Mesendoderm (in vitro differentiated cells): ENCODE measurements at regions not wholly inside any gene's neighbourhood (a gene's known extent, or its start where the extent isn't known, plus 50 kb on each side); places are given as distances from the start of the nearest gene placed in this dataset.
A peak's percentile ranks its signal among the peaks of the same experiment; 100 is the strongest.

Experiments used
- DNase-seq: peaks from one replicate; pipeline ENCODE4 v3.0.0; 2013
- H2AK5ac ChIP-seq: 2 replicates; pipeline ENCODE4 v1.6.1; 2013; ENCODE audit warnings: low read length, inconsistent platforms
- H2BK120ac ChIP-seq: 2 replicates; pipeline ENCODE4 v1.6.1; 2013; ENCODE audit warnings: low read depth, mild to moderate bottlenecking, low read length, moderate library complexity, mixed read lengths
- H2BK15ac ChIP-seq: replicated peaks from 2 replicates; pipeline ENCODE4 v1.6.1; 2013; ENCODE audit warnings: low read depth, mild to moderate bottlenecking, moderate library complexity
- H2BK5ac ChIP-seq: 2 replicates; pipeline ENCODE4 v1.6.1; 2013; ENCODE audit warnings: low read length, inconsistent platforms
- H3K18ac ChIP-seq: 2 replicates; pipeline ENCODE4 v1.6.1; 2013; ENCODE audit warnings: mild to moderate bottlenecking, low read length, mixed read lengths
- H3K23ac ChIP-seq: one replicate; pipeline ENCODE4 v1.6.1; 2013; ENCODE audit warnings: low read length
- H3K27ac ChIP-seq: 2 replicates; pipeline ENCODE4 v1.5.1; 2013; ENCODE audit warnings: low read depth, mild to moderate bottlenecking, inconsistent platforms, low read length, moderate library complexity
- H3K27me3 ChIP-seq: 2 replicates; pipeline ENCODE4 v1.6.1; 2013; ENCODE audit warnings: low read length, control low read depth, mild to moderate bottlenecking, inconsistent platforms; ENCODE audit not compliant: insufficient read depth, poor library complexity
- H3K36me3 ChIP-seq: 2 replicates; pipeline ENCODE4 v1.6.1; 2013; ENCODE audit warnings: low read length, inconsistent platforms; ENCODE audit not compliant: control insufficient read depth, insufficient read depth
- H3K4ac ChIP-seq: one replicate; pipeline ENCODE4 v1.6.1; 2013; ENCODE audit warnings: low read depth, mild to moderate bottlenecking, low read length, moderate library complexity
- H3K4me1 ChIP-seq: 2 replicates; pipeline ENCODE4 v1.6.1; 2013; ENCODE audit warnings: low read depth, low read length, inconsistent platforms; ENCODE audit not compliant: control insufficient read depth
- H3K4me2 ChIP-seq: 2 replicates; pipeline ENCODE4 v1.6.1; 2013; ENCODE audit warnings: low read length
- H3K4me3 ChIP-seq: 2 replicates; pipeline ENCODE4 v1.5.1; 2013; ENCODE audit warnings: mild to moderate bottlenecking, low read length
- H3K56ac ChIP-seq: one replicate; pipeline ENCODE4 v1.6.1; 2013; ENCODE audit warnings: low read length
- H3K79me1 ChIP-seq: 2 replicates; pipeline ENCODE4 v1.6.1; 2013; ENCODE audit warnings: low read length, inconsistent platforms
- H3K79me2 ChIP-seq: 2 replicates; pipeline ENCODE4 v1.6.1; 2013; ENCODE audit warnings: mild to moderate bottlenecking, low read length; ENCODE audit not compliant: control insufficient read depth, insufficient read depth
- H3K9ac ChIP-seq: 2 replicates; pipeline ENCODE4 v1.6.1; 2013; ENCODE audit warnings: low read length, inconsistent platforms
- H4K5ac ChIP-seq: one replicate; pipeline ENCODE4 v1.6.1; 2013; ENCODE audit warnings: low read length
- H4K8ac ChIP-seq: one replicate; pipeline ENCODE4 v1.6.1; 2013; ENCODE audit warnings: low read depth, mild to moderate bottlenecking, control low read depth, low read length, moderate library complexity
- WGBS: extraction: QIAGEN DNeasy Blood & Tissue Kit; methylation state at CpG from one replicate; pipeline ENCODE4 v1.1.7; 2013; ENCODE audit warnings: low lambda C conversion rate, missing lambda C conversion rate; ENCODE audit not compliant: insufficient coverage; ENCODE audit errors: extremely low coverage; 5-methylcytosine and 5-hydroxymethylcytosine counted together

DNA sequence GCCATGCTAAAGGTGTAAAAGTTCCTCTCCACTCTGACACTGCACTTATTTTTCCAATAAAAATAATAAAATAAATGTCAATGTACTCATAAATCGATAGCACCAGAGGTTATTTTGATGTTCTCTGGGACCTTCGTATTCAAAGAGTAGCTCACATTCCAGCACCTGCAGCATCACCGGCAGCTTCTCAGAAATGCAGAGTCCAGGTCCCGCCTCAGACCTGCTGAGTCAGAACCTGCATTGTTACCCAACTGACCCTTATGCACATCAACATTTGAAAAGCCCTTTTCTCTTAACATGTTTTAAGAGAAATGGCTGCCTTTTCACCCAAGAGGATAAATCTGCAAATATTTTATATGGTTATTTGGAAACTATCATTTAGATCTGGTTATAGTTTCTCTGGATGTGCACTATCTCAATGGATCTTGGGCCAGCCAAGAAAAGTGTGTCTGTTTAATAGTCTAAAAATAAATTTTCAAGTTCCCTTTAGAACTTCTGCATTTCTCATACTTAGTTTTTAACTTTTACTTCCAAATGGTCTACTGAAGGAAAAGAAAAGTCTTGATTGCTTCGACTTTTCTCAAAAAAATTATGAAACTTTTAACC, 216.2 kb upstream of the PRDM1 start:
- H3K56ac ChIP-seq = no peak overlapping the region
- no peak overlapping the region for H2AK5ac ChIP-seq
- no peak overlapping the region for H3K27ac ChIP-seq
- no peak overlapping the region for H3K23ac ChIP-seq
- no peak overlapping the region for H3K18ac ChIP-seq
- no peaks in the 10 kb centered on the region for H3K79me1 ChIP-seq
- H2BK120ac ChIP-seq = no peak overlapping the region
- H2BK15ac ChIP-seq = peak overlapping the region; percentile 0
- DNase-seq = peak; percentile 40
- no peak overlapping the region for H3K9ac ChIP-seq
- WGBS = no CpG with 5 or more reads among the region's 5 CpGs
- H3K27me3 ChIP-seq = no peaks in the 10 kb centered on the region
- no peaks in the 10 kb centered on the region for H3K36me3 ChIP-seq
- H4K5ac ChIP-seq = no peak overlapping the region
- no peaks in the 10 kb centered on the region for H3K79me2 ChIP-seq
- H3K4me3 ChIP-seq = no peak overlapping the region
- no peak overlapping the region for H3K4me2 ChIP-seq
- no peaks in the 10 kb centered on the region for H3K4me1 ChIP-seq
- H3K4ac ChIP-seq = no peak overlapping the region
- no peak overlapping the region for H4K8ac ChIP-seq
- H2BK5ac ChIP-seq = no peak overlapping the region

DNA sequence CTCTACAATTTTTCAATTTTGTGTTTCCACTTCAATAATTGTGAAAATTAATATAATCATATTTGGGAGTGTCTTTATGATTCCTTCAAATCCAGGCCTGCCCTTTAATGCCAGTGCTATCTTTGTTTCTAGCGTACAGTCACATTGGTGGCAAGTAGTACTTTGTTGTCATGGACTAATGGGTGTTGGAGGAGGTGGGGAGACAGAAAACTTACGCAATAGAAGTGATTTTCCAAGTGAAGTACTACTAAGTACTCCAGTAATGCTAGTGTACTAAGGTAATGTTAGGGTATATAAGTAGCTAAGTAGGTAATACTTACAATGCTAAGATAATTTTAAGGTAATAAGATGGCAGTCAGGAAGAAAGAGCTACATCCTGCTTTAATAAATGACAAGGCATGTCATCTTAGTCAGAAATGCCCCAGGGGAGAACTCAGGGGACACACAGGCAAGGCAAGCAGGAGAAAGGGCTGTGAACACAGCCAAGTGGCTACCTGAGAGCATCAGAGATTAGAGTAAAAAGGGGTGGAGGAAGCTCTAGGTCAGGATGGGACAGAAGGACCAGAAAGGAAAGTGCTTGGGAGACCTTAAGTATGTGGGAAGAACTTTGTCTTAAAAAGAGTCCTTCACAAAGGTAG, 217.2 kb upstream of the PRDM1 start:
- H4K5ac ChIP-seq = no peak overlapping the region
- no peak overlapping the region for H2BK120ac ChIP-seq
- no peaks in the 10 kb centered on the region for H3K27me3 ChIP-seq
- no peak overlapping the region for H3K4me3 ChIP-seq
- WGBS = no CpG with 5 or more reads among the region's 2 CpGs
- no peaks in the 10 kb centered on the region for H3K4me1 ChIP-seq
- no peak overlapping the region for H4K8ac ChIP-seq
- H2BK15ac ChIP-seq = no peak overlapping the region
- no peak for DNase-seq
- no peak overlapping the region for H2AK5ac ChIP-seq
- H3K27ac ChIP-seq = no peak overlapping the region
- H3K56ac ChIP-seq = no peak overlapping the region
- H3K36me3 ChIP-seq = no peaks in the 10 kb centered on the region
- no peak overlapping the region for H3K18ac ChIP-seq
- no peaks in the 10 kb centered on the region for H3K79me2 ChIP-seq
- H3K4me2 ChIP-seq = no peak overlapping the region
- no peak overlapping the region for H3K23ac ChIP-seq
- no peak overlapping the region for H3K4ac ChIP-seq
- H3K9ac ChIP-seq = no peak overlapping the region
- no peaks in the 10 kb centered on the region for H3K79me1 ChIP-seq
- no peak overlapping the region for H2BK5ac ChIP-seq

DNA sequence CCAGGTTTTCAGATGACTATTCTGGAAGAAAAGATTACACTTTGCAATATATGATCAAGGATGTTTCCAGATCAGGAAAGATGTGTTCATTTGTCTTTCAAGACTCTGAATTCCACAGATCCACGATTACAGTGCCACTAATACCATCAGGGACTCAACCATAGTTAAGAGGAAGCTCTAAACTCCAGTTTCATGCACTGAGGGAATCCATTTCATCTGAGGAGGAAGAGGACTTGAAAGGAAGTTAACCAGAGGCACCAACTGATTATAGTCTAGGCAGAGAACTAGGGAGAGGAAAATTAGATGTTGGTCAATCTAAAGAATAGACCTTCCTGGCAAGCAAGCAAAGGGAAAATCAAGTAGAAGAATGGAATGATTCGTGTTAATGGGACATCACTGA, 218.3 kb upstream of the PRDM1 start:
- no peak overlapping the region for H3K4ac ChIP-seq
- H3K4me2 ChIP-seq = no peak overlapping the region
- no peaks in the 10 kb centered on the region for H3K27me3 ChIP-seq
- no peak overlapping the region for H4K5ac ChIP-seq
- no peak overlapping the region for H4K8ac ChIP-seq
- no peaks in the 10 kb centered on the region for H3K79me1 ChIP-seq
- no peak overlapping the region for H3K18ac ChIP-seq
- DNase-seq = no peak
- H2AK5ac ChIP-seq = no peak overlapping the region
- no peak overlapping the region for H3K23ac ChIP-seq
- H2BK120ac ChIP-seq = no peak overlapping the region
- no peak overlapping the region for H3K56ac ChIP-seq
- no peaks in the 10 kb centered on the region for H3K79me2 ChIP-seq
- no peak overlapping the region for H3K27ac ChIP-seq
- H2BK15ac ChIP-seq = no peak overlapping the region
- no peak overlapping the region for H2BK5ac ChIP-seq
- no CpG with 5 or more reads among the region's 2 CpGs for WGBS
- H3K36me3 ChIP-seq = no peaks in the 10 kb centered on the region
- no peaks in the 10 kb centered on the region for H3K4me1 ChIP-seq
- no peak overlapping the region for H3K4me3 ChIP-seq
- H3K9ac ChIP-seq = no peak overlapping the region

DNA sequence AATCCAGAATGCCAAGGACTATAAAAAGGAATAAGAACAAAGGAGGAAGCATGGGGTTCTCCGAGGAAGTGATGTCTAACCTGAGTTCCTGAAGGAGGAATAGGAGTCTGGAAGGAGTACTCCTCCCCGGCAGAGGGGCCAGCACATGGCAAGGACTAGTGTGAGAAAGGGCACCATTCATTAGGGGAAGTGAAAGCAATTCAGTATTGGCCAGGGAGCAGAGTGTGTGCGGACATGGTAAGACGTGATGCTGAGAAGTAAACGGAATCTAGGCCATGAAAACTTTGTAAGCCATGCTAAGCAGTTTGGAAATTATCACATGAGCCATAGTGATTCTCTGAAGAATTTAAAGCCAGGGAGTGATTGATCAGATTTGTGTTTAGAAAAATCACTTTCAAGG, 218.9 kb upstream of the PRDM1 start:
- no peak overlapping the region for H2BK120ac ChIP-seq
- WGBS = no CpG with 5 or more reads among the region's 5 CpGs
- no peak overlapping the region for H4K5ac ChIP-seq
- no peak overlapping the region for H2BK5ac ChIP-seq
- no peak overlapping the region for H3K18ac ChIP-seq
- no peak overlapping the region for H3K4me2 ChIP-seq
- no peak overlapping the region for H3K27ac ChIP-seq
- no peaks in the 10 kb centered on the region for H3K4me1 ChIP-seq
- H3K56ac ChIP-seq = no peak overlapping the region
- no peak overlapping the region for H3K9ac ChIP-seq
- no peak for DNase-seq
- no peak overlapping the region for H4K8ac ChIP-seq
- no peak overlapping the region for H3K23ac ChIP-seq
- no peaks in the 10 kb centered on the region for H3K36me3 ChIP-seq
- no peak overlapping the region for H2BK15ac ChIP-seq
- H3K79me2 ChIP-seq = no peaks in the 10 kb centered on the region
- no peak overlapping the region for H3K4me3 ChIP-seq
- H3K4ac ChIP-seq = no peak overlapping the region
- H3K79me1 ChIP-seq = no peaks in the 10 kb centered on the region
- H2AK5ac ChIP-seq = no peak overlapping the region
- H3K27me3 ChIP-seq = no peaks in the 10 kb centered on the region

DNA sequence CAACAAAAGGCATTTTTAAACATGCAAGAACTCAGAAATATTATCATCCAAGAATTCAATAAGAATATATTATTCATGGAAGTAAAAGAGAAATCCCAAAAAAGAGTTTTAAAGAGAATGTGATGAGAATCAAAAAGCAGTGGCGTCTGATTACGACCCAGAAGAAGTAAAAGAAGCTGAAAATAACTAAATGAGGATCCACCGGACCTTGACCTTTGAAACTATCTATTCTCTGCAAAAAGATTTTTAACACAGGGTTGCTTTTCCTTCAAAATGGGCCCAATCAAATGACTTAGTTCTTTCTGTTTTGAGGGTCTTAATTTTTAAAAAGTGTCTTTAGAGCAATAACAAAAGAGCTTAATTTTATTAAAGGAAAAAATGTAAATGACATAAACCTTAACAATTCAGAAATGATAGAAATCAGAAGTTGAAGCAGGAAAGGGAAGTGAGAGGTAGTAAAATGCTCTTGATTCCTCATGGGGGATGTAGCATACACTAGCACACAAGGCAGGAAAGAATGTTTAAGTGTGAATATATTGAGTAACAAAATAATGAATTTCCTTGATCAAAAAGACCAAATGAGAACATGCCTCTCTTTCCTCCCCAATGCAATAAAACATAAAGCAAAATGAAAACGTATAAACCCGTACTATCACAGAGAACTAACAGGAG, 223.1 kb upstream of the PRDM1 start:
- H3K27me3 ChIP-seq = no peaks in the 10 kb centered on the region
- no CpG with 5 or more reads among the region's 5 CpGs for WGBS
- H4K5ac ChIP-seq = no peak overlapping the region

More for the DNA sequence above, 223.1 kb upstream of the PRDM1 start:
- no peaks in the 10 kb centered on the region for H3K79me1 ChIP-seq
- no peak overlapping the region for H3K56ac ChIP-seq
- no peak overlapping the region for H2BK5ac ChIP-seq
- no peak overlapping the region for H2BK120ac ChIP-seq
- no peak overlapping the region for H2BK15ac ChIP-seq
- H3K36me3 ChIP-seq = no peaks in the 10 kb centered on the region
- no peak overlapping the region for H4K8ac ChIP-seq
- no peak overlapping the region for H3K9ac ChIP-seq
- no peak overlapping the region for H3K27ac ChIP-seq
- no peak overlapping the region for H3K4me3 ChIP-seq
- H3K4ac ChIP-seq = no peak overlapping the region
- H3K79me2 ChIP-seq = no peaks in the 10 kb centered on the region
- DNase-seq = no peak
- H2AK5ac ChIP-seq = no peak overlapping the region
- H3K23ac ChIP-seq = no peak overlapping the region
- H3K4me2 ChIP-seq = no peak overlapping the region
- H3K18ac ChIP-seq = no peak overlapping the region
- no peaks in the 10 kb centered on the region for H3K4me1 ChIP-seq
